Daoy (cell line): ENCODE measurements at regions not wholly inside any gene's neighbourhood (a gene's known extent, or its start where the extent isn't known, plus 50 kb on each side); places are given as distances from the start of the nearest gene placed in this dataset.

Experiments
- DNase-seq: peaks from one replicate; pipeline ENCODE4 v3.0.0-alpha.2; 2015; ENCODE audit warnings: low read depth

GRCh38 chr3:103342205-103342731 is 907.5 kb downstream of the ZPLD1 start:
- DNase-seq: no peak

GRCh38 chr3:103349760-103350159 is 914.9 kb downstream of the ZPLD1 start:
- DNase-seq: no peak

GRCh38 chr3:103365467-103365866 is 930.7 kb downstream of the ZPLD1 start:
- no peak for DNase-seq

GRCh38 chr3:103367481-103367880 is 932.7 kb downstream of the ZPLD1 start:
- no peak for DNase-seq

- no peak for DNase-seq
Measured at GRCh38 chr3:103371411-103371810, 936.6 kb downstream of the ZPLD1 start.

GRCh38 chr3:103372031-103372430 is 937.2 kb downstream of the ZPLD1 start:
- no peak for DNase-seq

- no peak for DNase-seq
Measured at GRCh38 chr3:103380391-103380790, 945.6 kb downstream of the ZPLD1 start.

- no peak for DNase-seq
Measured at GRCh38 chr3:103381296-103382079, 946.7 kb downstream of the ZPLD1 start.

GRCh38 chr3:103385961-103386656 is 951.3 kb downstream of the ZPLD1 start:
- DNase-seq: no peak

GRCh38 chr3:103388214-103388613 is 953.4 kb downstream of the ZPLD1 start:
- no peak for DNase-seq

GRCh38 chr3:103389356-103389755 is 954.5 kb downstream of the ZPLD1 start:
- no peak for DNase-seq

GRCh38 chr3:103393395-103394186 is 958.8 kb downstream of the ZPLD1 start:
- DNase-seq: no peak

- no peak for DNase-seq
Measured at GRCh38 chr3:103403191-103403590, 968.4 kb downstream of the ZPLD1 start.

GRCh38 chr3:103406320-103406850 is 971.6 kb downstream of the ZPLD1 start:
- no peak for DNase-seq

GRCh38 chr3:103410231-103410630 is 975.4 kb downstream of the ZPLD1 start:
- DNase-seq: no peak

GRCh38 chr3:103421460-103421859 is 986.6 kb downstream of the ZPLD1 start:
- no peak for DNase-seq

GRCh38 chr3:103437883-103438282 is 1003.1 kb downstream of the ZPLD1 start:
- no peak for DNase-seq

GRCh38 chr3:103440539-103441203 is 1005.9 kb downstream of the ZPLD1 start:
- DNase-seq: no peak

- DNase-seq: no peak
Measured at GRCh38 chr3:103446953-103447629, 1012.3 kb downstream of the ZPLD1 start.

- DNase-seq: no peak
Measured at GRCh38 chr3:103453152-103453551, 1018.3 kb downstream of the ZPLD1 start.

GRCh38 chr3:103459815-103460214 is 1025.0 kb downstream of the ZPLD1 start:
- DNase-seq: no peak
